ENCODE measurements at regions not wholly inside any gene's neighbourhood (a gene's known extent, or its start where the extent isn't known, plus 50 kb on each side); places are given as distances from the start of the nearest gene placed in this dataset.

DNA sequence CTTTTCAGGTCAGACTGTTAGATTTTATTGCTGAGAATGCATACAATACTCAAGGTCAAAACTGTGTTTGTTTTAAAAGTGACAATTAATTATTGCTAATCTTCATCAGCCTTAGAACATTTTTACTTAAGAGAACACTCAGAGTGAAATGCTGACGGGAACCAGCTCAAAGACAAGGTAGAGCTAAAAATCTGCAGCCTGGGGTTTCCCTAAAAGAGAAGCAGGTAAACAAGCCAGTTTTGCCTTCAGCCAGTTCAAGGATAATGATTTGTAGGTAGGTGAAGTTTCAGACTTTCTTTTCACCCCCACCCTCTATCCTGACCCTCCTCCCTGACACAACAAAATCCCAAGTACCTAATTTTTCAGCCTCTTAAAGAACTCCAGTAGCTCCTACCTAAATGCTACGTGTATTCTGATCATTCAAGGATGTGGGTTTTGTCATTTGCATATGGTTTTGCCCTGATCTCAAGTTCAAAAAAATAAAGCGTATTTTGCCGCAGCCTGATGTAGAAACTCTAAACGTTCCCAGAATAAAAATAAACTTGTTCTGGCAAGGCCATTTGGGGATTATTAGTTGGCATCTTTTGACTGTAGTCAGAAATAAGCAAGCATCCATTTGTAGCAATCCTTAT lies 407.2 kb downstream of the EFNA5 start:
- no peak for DNase-seq (ENCODE audit: low spot score)

DNA sequence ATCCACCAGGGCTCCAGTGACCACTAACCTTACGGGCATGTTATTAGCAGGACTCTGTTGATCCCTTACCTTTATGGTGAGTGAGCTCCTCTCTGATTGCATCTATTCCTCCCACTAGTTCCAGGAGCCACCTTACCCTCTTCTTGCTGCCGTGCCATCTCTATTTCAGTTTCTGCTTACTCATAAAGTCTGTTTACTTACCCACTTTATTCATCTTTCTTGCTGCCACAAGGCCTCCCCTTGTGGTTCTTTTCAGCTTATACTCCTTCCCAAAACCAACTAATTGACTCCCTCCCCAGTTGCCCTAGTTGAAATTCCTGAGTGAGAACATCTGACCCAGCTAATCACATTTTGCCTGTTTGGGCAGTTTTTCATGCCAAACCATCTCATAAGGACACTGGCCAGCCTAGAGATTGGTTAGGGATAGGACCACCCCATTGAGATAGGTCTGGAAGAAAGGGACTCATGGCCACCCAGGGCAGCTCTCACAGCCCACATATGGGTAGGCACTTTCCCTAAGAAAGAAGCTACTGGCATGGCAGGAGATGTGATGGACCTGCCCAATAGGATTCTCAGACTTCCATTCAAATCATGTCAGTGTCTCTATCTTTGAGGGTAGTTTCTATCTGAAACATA lies 412.7 kb downstream of the EFNA5 start:
- no peak for DNase-seq (ENCODE audit: low spot score)

DNA sequence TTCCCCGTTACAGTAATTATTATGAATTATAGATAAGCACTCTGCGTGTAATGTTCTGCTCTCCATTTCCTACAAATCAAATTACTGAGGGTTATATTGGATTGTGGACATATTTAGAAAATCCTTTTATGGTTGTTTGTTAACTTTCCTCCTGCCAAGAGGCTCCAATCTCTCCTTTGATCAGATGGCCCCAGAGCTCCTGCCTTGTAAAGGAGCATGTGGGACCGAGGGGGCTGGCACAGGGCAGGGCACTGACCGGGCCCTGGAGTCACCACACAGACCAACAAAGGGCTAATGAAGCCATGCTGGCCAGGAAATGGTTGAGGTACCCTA lies 415.9 kb downstream of the EFNA5 start:
- DNase-seq (ENCODE audit: low spot score): no peak

DNA sequence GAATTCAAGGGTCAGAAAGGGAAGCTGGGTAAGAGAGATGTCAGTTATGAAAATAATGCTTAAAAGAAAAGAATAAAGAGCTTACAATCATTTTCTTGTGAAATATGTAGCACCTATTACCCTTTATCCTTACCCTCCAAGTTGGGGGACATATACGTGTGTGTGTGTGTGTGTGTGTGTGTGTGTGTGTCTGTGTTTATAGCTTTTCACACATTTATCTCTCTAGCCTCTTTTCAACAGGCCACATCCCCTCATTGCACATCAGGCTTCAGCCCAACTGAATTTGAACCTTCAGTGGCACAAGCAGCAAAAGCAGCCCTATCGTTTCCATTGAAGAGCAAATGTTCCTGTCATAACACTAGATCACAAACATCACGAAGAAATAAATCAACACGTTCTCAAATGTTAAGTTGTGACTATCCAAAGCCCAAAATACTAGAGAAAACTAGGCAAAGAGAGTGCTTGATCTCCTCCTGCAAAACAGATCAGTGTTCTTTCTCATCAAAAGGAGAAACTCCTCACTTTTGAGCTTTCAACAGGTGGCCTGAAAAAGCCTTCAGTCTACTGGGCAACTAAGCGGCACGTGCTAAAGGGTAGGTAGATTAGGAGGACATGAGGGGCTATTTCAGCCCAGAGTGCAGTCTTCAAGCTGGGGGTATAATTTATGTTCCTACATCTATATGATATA lies 416.4 kb downstream of the EFNA5 start:
- DNase-seq (ENCODE audit: low spot score): no peak

GRCh38 chr5:107253246-107253645 lies 417.5 kb downstream of the EFNA5 start:
- no peak for DNase-seq (ENCODE audit: low spot score)

GRCh38 chr5:107251151-107251550 lies 419.6 kb downstream of the EFNA5 start:
- no peak for DNase-seq (ENCODE audit: low spot score)

DNA sequence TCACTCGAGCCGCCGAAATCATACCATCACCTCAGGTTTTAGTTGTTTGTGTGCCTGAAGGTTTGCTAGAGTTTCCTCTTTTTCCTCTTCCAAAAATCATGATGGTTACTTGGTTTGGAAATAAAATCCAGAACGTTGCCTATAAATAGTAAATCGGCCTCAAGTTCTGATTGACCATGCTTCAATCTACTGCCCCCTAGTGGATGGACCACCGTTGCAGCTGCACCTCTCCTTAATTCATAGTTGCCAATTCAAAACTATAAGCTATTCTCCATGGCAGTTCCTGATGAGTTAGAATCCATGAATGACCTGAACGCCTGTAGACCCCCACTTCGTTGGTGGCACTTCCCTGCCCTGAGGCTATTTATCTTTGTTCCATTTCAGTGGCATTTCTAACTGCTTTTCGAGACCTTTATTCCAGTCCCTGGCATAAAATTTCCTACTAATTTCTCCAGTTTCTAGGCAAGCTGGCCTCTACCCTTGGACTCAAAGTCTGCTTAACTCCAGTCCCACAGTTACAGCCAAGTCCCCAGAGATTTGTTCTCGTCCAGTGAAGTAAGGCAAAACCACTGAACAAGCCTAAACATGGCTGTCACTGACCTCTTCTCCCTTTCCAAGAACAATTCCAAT lies 422.6 kb downstream of the EFNA5 start:
- peak; percentile 52 for DNase-seq (ENCODE audit: low spot score)

- no peak for DNase-seq (ENCODE audit: low spot score)
These were observed 423.3 kb downstream of the EFNA5 start for GRCh38 chr5:107247427-107247826.

DNA sequence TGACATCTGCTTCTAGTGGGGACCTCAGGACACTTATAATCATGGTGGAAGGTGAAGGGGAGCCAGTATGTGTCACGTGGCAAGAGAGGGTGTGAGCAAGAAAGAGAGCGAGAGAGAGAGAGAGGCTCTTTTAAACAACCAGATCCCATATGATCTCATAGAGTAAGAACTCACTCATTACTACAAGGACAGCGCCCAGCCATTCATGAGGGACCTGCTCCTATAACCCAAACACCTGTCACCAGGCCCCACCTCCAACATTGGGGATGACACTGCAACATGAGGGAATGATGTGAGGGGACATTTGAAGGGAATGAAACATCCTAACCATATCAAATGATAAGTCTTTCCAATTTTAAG lies 427.5 kb downstream of the EFNA5 start:
- DNase-seq (ENCODE audit: low spot score): no peak

DNA sequence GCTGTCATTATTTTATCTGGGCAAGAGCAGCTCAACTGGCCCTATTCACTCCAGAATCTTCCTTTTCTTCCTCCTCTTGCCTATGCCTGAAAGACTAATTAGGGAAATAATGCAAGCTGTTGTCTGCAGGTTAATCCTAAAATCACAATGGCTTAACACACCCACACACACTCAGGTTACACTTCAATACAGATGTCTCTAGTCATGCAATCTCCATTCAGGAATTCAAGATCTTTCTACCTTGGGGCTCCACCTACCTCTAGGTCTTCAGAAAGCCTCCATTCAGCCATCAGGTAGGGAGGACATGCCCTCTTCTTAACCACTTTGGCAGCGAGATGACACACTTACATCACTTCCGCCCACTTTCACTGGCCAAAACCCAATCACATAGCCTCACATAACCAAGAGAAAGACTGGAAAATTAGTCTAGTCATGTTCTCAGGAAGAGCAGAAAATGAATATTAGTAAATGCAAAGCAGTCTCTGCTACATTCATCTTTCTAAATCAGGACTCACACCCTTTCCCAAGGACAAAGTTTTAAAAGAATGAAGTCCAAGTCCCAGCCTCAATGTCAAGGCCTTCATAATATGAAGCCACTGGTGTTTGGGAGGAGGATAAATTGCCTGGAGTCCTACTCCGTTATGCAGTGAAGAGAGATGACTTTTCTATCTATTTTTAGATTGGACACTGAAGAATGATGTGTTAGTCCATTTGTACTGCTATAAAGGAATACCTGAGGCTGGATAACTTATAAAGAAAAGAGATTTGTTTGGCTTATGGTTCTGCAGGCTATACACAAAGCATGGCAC lies 428.1 kb downstream of the EFNA5 start:
- no peak for DNase-seq (ENCODE audit: low spot score)

DNA sequence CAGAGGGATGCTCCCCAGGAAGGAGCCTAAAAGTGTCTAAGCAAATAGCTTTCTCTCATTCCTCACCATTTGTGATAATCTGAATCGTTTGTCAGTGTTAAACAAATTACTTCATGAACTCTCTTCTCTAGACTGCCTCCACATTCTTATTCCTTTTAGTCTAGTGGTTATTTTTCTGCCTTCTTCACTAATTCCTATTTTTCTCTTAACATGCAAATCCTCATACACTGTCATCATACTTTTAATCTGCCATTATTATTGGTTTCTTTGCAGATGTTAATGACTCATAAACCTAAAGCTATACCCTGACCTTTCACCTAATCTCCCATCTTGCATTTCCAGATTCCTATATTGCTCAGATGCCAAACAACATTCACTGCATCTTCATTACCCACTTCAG lies 428.9 kb downstream of the EFNA5 start:
- no peak for DNase-seq (ENCODE audit: low spot score)

GRCh38 chr5:107235167-107235566 lies 435.6 kb downstream of the EFNA5 start:
- no peak for DNase-seq (ENCODE audit: low spot score)

GRCh38 chr5:107232788-107233187 lies 437.9 kb downstream of the EFNA5 start:
- no peak for DNase-seq (ENCODE audit: low spot score)

DNA sequence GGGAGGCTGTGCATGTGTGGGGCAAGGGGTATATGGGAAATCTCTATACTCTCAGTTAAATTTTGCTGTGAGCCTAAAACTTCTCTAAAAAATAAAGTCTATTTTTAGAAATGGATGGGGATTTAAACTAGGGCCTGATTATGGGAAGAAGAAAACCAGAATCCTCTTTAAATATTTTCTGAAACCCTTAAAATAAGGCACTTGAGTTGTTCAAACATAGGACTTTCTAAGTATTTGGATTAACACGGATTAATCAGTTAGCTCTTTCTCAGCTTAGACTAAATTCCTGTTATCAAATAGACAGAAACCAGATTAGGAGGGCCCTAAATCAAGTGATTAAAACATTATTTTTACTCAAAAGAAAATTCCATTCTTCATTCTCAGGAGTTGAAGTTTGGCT lies 438.4 kb downstream of the EFNA5 start:
- no peak for DNase-seq (ENCODE audit: low spot score)

- DNase-seq (ENCODE audit: low spot score): no peak
These were observed 439.5 kb downstream of the EFNA5 start for GRCh38 chr5:107231191-107231590.

GRCh38 chr5:107230367-107230766 lies 440.4 kb downstream of the EFNA5 start:
- DNase-seq (ENCODE audit: low spot score): no peak

- no peak for DNase-seq (ENCODE audit: low spot score)
These were observed 442.5 kb downstream of the EFNA5 start for GRCh38 chr5:107228226-107228625.

GRCh38 chr5:107224272-107224671 lies 446.5 kb downstream of the EFNA5 start:
- DNase-seq (ENCODE audit: low spot score): no peak

DNA sequence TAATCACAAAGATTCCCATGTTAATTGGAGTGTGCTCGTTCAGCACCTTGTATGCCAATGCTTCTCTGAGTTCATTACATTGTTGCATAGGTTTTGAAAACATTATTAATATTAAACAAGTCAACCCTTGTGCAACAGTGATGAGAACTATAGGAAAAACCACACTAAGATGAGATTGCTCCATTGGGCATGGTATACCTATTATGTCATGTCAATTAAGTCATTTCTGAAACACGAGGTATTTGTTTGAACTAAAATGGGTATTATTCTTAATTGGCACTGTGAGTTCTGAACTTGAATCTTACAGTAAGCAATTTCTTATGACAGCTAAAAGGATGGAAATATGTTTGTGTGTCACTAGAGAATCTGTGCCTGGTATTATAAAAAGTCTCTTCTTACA lies 447.7 kb downstream of the EFNA5 start:
- no peak for DNase-seq (ENCODE audit: low spot score)

DNA sequence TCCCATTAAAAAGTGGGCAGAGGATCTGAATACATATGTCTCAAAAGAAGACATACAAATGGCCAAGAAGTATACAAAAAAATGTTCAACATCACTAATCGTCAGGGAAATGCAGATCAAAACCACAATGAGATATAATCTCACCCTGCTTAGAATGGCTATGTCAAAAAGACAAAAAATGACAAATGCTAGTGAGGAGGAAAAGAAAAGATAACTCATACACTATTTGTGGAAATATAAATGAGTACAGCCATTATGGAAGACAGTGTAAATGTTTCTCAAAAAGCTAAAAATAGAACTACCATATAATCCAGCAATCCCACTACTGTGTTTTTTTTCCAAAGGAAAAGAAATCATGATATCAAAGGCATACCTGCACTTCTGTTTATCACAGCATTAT lies 450.7 kb downstream of the EFNA5 start:
- DNase-seq (ENCODE audit: low spot score): no peak

GRCh38 chr5:107218457-107219193 lies 452.1 kb downstream of the EFNA5 start:
- DNase-seq (ENCODE audit: low spot score): no peak

- DNase-seq (ENCODE audit: low spot score): peak; percentile 28
These were observed 453.0 kb downstream of the EFNA5 start for GRCh38 chr5:107217721-107218130.

Data from mucosa of gallbladder (tissue), 1 donor.